Thoracic aorta (tissue), 2 donors: ENCODE measurements at regions not wholly inside any gene's neighbourhood (a gene's known extent, or its start where the extent isn't known, plus 50 kb on each side); places are given as distances from the start of the nearest gene placed in this dataset.

ENCODE experiments used
- ATAC-seq: fragments of 150-250 bp; one replicate; pipeline ENCODE4 v1.8.0; 2017; ENCODE audit warnings: low read depth; ENCODE audit not compliant: insufficient number of reproducible peaks, low FRiP score
- DNase-seq: peaks from one replicate; pipeline ENCODE4 v3.0.0-alpha.2; 2020; ENCODE audit warnings: low spot score
- H3K27ac ChIP-seq, 2 donors: fragments of 200-600 bp; sonication (generic); 1 replicate in 1 of 2; 2 replicates in 1 of 2; pipeline ENCODE4 v1.5.1; 2016; ENCODE audit warnings: mild to moderate bottlenecking in 2 of 2, moderate library complexity in 2 of 2
- H3K27me3 ChIP-seq: fragments of 200-600 bp; sonication (generic); replicated peaks from 2 replicates; pipeline ENCODE4 v1.6.0; 2016; ENCODE audit warnings: mild to moderate bottlenecking; ENCODE audit not compliant: insufficient read depth
- H3K36me3 ChIP-seq: fragments of 200-600 bp; sonication (generic); one replicate; pipeline ENCODE4 v1.5.1; 2016
- H3K4me1 ChIP-seq, 2 donors: fragments of 200-600 bp; sonication (generic); 1 replicate in 1 of 2; 2 replicates in 1 of 2; pipeline versions ENCODE4 v1.5.1 to v1.6.0; 2016; ENCODE audit warnings: low read depth in 2 of 2, mild to moderate bottlenecking in 1 of 2; ENCODE audit not compliant: control insufficient read depth in 1 of 2
- H3K4me3 ChIP-seq: fragments of 200-600 bp; sonication (generic); 2 replicates; pipeline ENCODE4 v1.5.1; 2016; ENCODE audit warnings: mild to moderate bottlenecking
- H3K9me3 ChIP-seq: fragments of 200-600 bp; sonication (generic); 2 replicates; pipeline ENCODE4 v1.5.1; 2016
- CTCF ChIP-seq: fragments of 200-600 bp; sonication (generic); IDR thresholded peaks from one replicate; pipeline ENCODE4 v1.5.1; 2019; ENCODE audit warnings: antibody characterized with exemption

- TF ChIP-seq CTCF = no peak
- Histone ChIP-seq H3K27me3 (no peaks in the 10 kb centered on the region), H3K4me1 (no peaks in the 10 kb centered on the region), H3K9me3 (no peaks in the 10 kb centered on the region), H3K27ac (no peak overlapping the region), H3K4me3 (no peak overlapping the region), H3K36me3 (no peaks in the 10 kb centered on the region)
- no peak for ATAC-seq
- DNase-seq = no peak
Observed at GRCh38 chr2:100222844-100223243, 80.5 kb upstream of the AFF3 start.

DNA sequence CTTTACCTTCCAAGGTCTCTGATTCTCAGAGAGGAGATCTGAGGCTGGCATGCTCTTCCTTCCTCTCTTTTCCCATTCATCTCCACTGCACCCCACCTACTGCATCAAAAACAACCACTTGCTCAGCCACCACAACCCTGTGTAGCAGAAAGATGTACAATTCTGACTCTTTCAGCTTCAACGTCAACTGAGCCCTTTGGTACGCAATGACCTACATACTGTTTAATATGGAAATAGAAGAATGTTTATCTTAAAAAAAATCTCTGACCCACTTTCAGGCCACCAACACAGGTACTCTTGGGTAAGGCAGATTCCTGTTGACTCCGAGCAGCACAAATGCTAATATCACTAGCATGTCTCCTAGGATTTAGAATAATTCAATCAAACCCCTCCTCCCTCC, 76.2 kb upstream of the AFF3 start:
- no peaks in the 10 kb centered on the region for H3K36me3 ChIP-seq
- ATAC-seq = no peak
- DNase-seq = no peak
- H3K4me1 ChIP-seq = peaks cover 11 to 24% of the 10 kb centered on the region in 2 donors
- H3K27ac ChIP-seq = no peak overlapping the region
- no peaks in the 10 kb centered on the region for H3K27me3 ChIP-seq
- no peak overlapping the region for H3K4me3 ChIP-seq
- no peaks in the 10 kb centered on the region for H3K9me3 ChIP-seq
- no peak for TF ChIP-seq CTCF

DNA sequence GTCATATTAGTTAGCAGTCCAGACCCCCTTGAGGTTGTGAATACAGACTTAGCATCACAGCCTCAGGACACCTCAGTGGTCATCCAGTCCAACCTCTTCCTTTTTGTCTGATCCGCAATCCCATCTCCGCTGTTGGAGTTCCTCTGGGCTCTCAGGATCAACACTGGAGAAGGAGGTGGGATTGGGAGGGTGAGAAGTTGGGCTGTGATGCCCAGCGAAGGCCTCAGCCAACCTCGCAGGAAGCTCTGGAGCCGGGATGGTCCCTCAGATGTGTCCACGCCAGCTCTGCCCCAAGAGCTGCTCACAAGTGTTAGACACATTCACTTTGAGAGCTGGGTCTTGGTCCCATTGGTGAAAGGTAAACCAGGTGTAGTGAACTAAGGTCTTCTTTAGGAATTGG, 74.9 kb upstream of the AFF3 start:
- H3K9me3 ChIP-seq = no peaks in the 10 kb centered on the region
- peaks cover 14 to 36% of the 10 kb centered on the region in 2 donors for H3K4me1 ChIP-seq
- no peak overlapping the region for H3K4me3 ChIP-seq
- TF ChIP-seq CTCF = no peak
- no peak for DNase-seq
- no peak overlapping the region for H3K27ac ChIP-seq
- H3K27me3 ChIP-seq = no peaks in the 10 kb centered on the region
- no peaks in the 10 kb centered on the region for H3K36me3 ChIP-seq
- ATAC-seq = no peak

GRCh38 chr2:100216015-100216414, 73.6 kb upstream of the AFF3 start:
- ATAC-seq = no peak
- DNase-seq = no peak
- H3K36me3 ChIP-seq = no peaks in the 10 kb centered on the region
- peaks cover 14 to 40% of the 10 kb centered on the region in 2 donors for H3K4me1 ChIP-seq
- no peak for TF ChIP-seq CTCF
- no peaks in the 10 kb centered on the region for H3K27me3 ChIP-seq
- H3K9me3 ChIP-seq = no peaks in the 10 kb centered on the region
- peak overlapping the region in 1 of 2 donors; percentile 17 for H3K27ac ChIP-seq
- no peak overlapping the region for H3K4me3 ChIP-seq

DNA sequence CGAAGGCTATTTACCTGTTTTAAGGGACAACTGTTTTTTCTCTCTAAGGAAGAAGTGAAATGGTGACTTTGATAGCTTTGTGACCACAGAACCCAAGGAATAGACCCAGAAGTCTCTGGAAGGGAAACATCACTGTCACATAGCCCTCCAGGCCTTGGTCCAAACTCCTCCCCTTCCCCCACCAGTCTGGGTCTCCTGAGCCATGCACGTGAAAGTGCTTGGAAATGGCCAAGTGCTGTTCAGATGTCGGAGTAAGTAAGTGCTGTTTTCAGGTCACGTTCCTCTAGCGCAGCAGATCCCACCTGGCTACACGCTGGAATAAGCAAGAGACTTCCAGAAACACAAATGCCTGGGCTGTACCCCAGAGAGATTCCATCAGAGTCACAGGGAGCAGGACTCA, 73.0 kb upstream of the AFF3 start:
- peaks cover 14 to 40% of the 10 kb centered on the region in 2 donors for H3K4me1 ChIP-seq
- H3K9me3 ChIP-seq = no peaks in the 10 kb centered on the region
- H3K27ac ChIP-seq = peak overlapping the region; percentile 77 to 78
- H3K27me3 ChIP-seq = no peaks in the 10 kb centered on the region
- no peaks in the 10 kb centered on the region for H3K36me3 ChIP-seq
- ATAC-seq = no peak
- no peak for DNase-seq
- no peak for TF ChIP-seq CTCF
- no peak overlapping the region for H3K4me3 ChIP-seq
